NB4 (cell line): ENCODE measurements at regions not wholly inside any gene's neighbourhood (a gene's known extent, or its start where the extent isn't known, plus 50 kb on each side); places are given as distances from the start of the nearest gene placed in this dataset.

Experiments used
- CTCF ChIP-seq: IDR thresholded peaks from one replicate; pipeline ENCODE4 v1.5.1; 2012; ENCODE audit warnings: low read depth, low read length
- POLR2A ChIP-seq: IDR thresholded peaks from 2 replicates; pipeline ENCODE4 v1.6.1; 2011; ENCODE audit warnings: mild to moderate bottlenecking; ENCODE audit not compliant: insufficient read length; ENCODE audit errors: extremely low read depth

DNA sequence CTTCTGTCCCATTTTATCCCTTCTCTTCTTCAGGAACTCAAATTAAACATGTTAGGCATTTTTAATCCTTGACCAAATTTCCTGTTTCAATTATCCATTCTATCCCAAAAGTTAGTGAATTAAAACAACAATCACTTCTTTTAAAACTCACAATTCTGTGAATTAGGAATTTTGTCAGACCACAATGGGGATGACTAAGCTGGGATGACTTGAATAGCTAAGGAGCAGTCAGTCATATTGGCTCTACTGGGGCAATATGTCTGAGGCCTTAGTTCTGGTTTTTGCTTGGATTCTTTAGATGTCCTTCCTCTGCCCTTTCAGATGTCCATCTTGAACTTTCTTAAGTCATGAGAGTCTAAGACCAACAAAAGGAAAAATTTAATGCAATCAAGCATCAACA is 178.2 kb upstream of the TGFBR2 start:
- TF ChIP-seq POLR2A, result no peak
- TF ChIP-seq CTCF, result no peak
